GM12878 (cell line): ENCODE measurements at regions not wholly inside any gene's neighbourhood (a gene's known extent, or its start where the extent isn't known, plus 50 kb on each side); places are given as distances from the start of the nearest gene placed in this dataset.

Experiments used
- ATAC-seq: fragments of 200-7000 bp; cut with Tn5 transposase; 3 replicates; pipeline ENCODE4 v1.9.1; 2020; ENCODE audit warnings: mild to moderate bottlenecking, moderate library complexity
- BruUV-seq: library from RNA; stranded (reverse); fragments of 400-500 nt; replicated peaks from 2 replicates; lab custom pipeline; 2021; lab: Mats Ljungman, UMichigan
- CTCF ChIA-PET: fragments of 300-600 bp; sonication (Branson Sonifier 250); formaldehyde crosslinking; extraction: SDS; loops from one replicate; lab custom pipeline; 2021; ENCODE audit warnings: inconsistent platforms; lab: Yijun Ruan, JAX
- POLR2A ChIA-PET: fragments of 350-600 bp; formaldehyde crosslinking; extraction: SDS; loops from one replicate; lab custom pipeline; 2021; ENCODE audit warnings: inconsistent platforms; lab: Charles Lee
- RAD21 ChIA-PET: fragments of 300-600 bp; sonication (Branson Sonifier 250); formaldehyde crosslinking; loops from one replicate; lab custom pipeline; 2023; ENCODE audit warnings: antibody characterized with exemption; ENCODE audit not compliant: unreplicated experiment; lab: Charles Lee
- SMC1A ChIA-PET: fragments of 300-600 bp; sonication (Branson Sonifier 250); formaldehyde crosslinking; loops from one replicate; lab custom pipeline; 2023; ENCODE audit not compliant: unreplicated experiment, uncharacterized antibody; lab: Charles Lee
- DNase-seq: peaks from one replicate; pipeline ENCODE4 v3.0.0-alpha.2; 2011; ENCODE audit warnings: low read depth, low spot score
- FAIRE-seq: peaks from 3 replicates; lab custom pipeline; 2011; peaks lifted over from hg19 to GRCh38; lab: Jason Lieb, UNC
- H2AFZ ChIP-seq: 2 replicates; pipeline ENCODE4 v1.6.0; 2011; ENCODE audit warnings: low read depth, low read length, control low read depth; ENCODE audit not compliant: control insufficient read depth
- H3K27ac ChIP-seq: 2 replicates; pipeline ENCODE4 v1.5.1; 2011; ENCODE audit warnings: control low read depth; ENCODE audit not compliant: control insufficient read depth, insufficient read depth
- H3K27me3 ChIP-seq, 2 experiments: replicated peaks in 1 of 2; 2 replicates each; pipeline versions ENCODE4 v1.6.0 to v1.6.1; 2011; ENCODE audit warnings: low read length in 1 of 2; ENCODE audit not compliant: control insufficient read depth in 2 of 2, insufficient read depth in 2 of 2
- H3K36me3 ChIP-seq, 2 experiments: 2 replicates each; pipeline ENCODE4 v1.5.1; 2011; ENCODE audit warnings: low read length in 1 of 2; ENCODE audit not compliant: control insufficient read depth in 2 of 2, insufficient read depth in 2 of 2
- H3K4me1 ChIP-seq: 2 replicates; pipeline ENCODE4 v1.6.1; 2011; ENCODE audit warnings: mild to moderate bottlenecking, low read length, moderate library complexity, mixed read lengths; ENCODE audit not compliant: control insufficient read depth, insufficient read depth
- H3K4me2 ChIP-seq: 2 replicates; pipeline ENCODE4 v1.6.0; 2011; ENCODE audit warnings: control low read depth; ENCODE audit not compliant: control insufficient read depth, insufficient read depth
- H3K4me3 ChIP-seq: fragments of 200-600 bp; sonication (generic); 2 replicates; pipeline ENCODE4 v1.5.1; 2016
- H3K79me2 ChIP-seq: 2 replicates; pipeline ENCODE4 v1.6.0; 2011; ENCODE audit warnings: low read length; ENCODE audit not compliant: control insufficient read depth, insufficient read depth
- H3K9ac ChIP-seq: 2 replicates; pipeline ENCODE4 v1.8.0; 2011; ENCODE audit warnings: low read length, control low read depth, mixed read lengths; ENCODE audit not compliant: control insufficient read depth, insufficient read depth
- H3K9me3 ChIP-seq: replicated peaks from 3 replicates; pipeline ENCODE4 v1.5.1; 2011; ENCODE audit warnings: mild to moderate bottlenecking, low read length; ENCODE audit not compliant: control insufficient read depth, insufficient read depth
- H4K20me1 ChIP-seq: 2 replicates; pipeline ENCODE4 v1.6.0; 2011; ENCODE audit not compliant: control insufficient read depth, insufficient read depth
- CREM ChIP-seq: IDR thresholded peaks from 2 replicates; pipeline ENCODE4 v1.6.1; 2014; ENCODE audit warnings: antibody characterized with exemption, low read depth
- NR2F1 ChIP-seq: fragments of 450-650 bp; conservative IDR thresholded peaks from 2 replicates; pipeline ENCODE4 v1.6.1; 2017; ENCODE audit warnings: mild to moderate bottlenecking
- RFX5 ChIP-seq: IDR thresholded peaks from 2 replicates; pipeline ENCODE4 v1.6.1; 2011; ENCODE audit warnings: low read depth, low read length, improper control_type of control experiment
- SMC3 ChIP-seq: IDR thresholded peaks from 2 replicates; pipeline ENCODE4 v1.6.1; 2011; ENCODE audit warnings: low read length, improper control_type of control experiment, borderline replicate concordance
- ZBED1 ChIP-seq: IDR thresholded peaks from 2 replicates; pipeline ENCODE4 v1.6.1; 2016; ENCODE audit warnings: borderline replicate concordance
- ZNF274 ChIP-seq: IDR thresholded peaks from one replicate; pipeline ENCODE4 v1.8.0; 2011; ENCODE audit not compliant: insufficient read length, insufficient read depth
- WGBS: methylation state at CpG from one replicate; pipeline ENCODE4 v1.1.6; 2016; ENCODE audit warnings: low lambda C conversion rate; ENCODE audit not compliant: insufficient replicate concordance, insufficient coverage; ENCODE audit errors: missing lambda C conversion rate; 5-methylcytosine and 5-hydroxymethylcytosine counted together
- in situ Hi-C: fragments of 300-500 bp; cut with MboI; formaldehyde crosslinking; loops from 9 replicates; pipeline ENCODE4 v1.14.3; 2018; ENCODE audit warnings: mixed read lengths
- intact Hi-C: fragments of 100-400 bp; cut with micrococcal nuclease; formaldehyde crosslinking; loops from one replicate; pipeline ENCODE4 v1.14.2; 2022; ENCODE audit not compliant: unreplicated experiment
- TF ChIP-seq, protein P1 (sequence below): fragments of 450-650 bp; IDR thresholded peaks from 2 replicates; pipeline ENCODE4 v1.6.1; 2018; ENCODE audit warnings: borderline replicate concordance, mild to moderate bottlenecking; ENCODE audit not compliant: partially characterized antibody
- TF ChIP-seq, protein P2 (sequence below): fragments of 450-650 bp; IDR thresholded peaks from 2 replicates; pipeline ENCODE4 v1.6.1; 2016; ENCODE audit warnings: mild to moderate bottlenecking, moderate library complexity, borderline replicate concordance

DNA sequence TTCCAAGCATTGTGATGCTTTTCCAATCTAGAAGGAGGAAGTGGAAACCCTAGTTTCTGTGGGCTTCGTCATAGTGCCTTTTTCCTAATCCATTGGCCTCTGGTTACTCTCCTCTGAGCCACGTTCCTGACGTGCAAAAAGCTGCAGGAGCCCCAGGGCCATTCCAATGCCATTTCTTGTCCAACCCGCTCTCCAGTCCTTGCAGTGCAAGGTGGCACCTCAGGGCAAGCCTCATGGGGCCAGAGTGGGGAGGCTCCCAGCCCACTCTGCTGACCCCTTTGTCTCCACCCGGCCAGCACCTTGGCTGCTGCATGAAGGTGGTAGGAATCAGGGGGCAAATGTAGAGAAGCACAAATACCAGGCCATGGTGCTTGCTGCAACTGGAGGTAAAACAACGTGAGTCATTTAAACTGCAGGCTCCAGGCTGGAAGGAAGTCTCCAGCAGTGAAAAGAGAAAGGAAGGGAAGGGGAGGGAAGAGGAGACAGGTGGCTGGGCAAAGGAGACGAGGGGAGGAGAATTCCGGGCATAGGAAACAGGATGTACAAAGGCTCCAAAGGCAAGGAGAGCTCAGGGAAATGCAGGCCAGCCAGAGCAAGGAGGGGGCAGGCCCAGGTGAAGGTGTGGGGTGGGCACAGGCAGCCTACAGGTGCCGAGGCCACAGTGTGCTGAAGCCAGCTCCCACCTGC lies 168.2 kb upstream of the TNRC6C start:
- no peaks in the 10 kb centered on the region for H3K9me3 ChIP-seq
- ChIA-PET SMC1A (no interaction called here), POLR2A (no interaction called here), CTCF (no interaction called here), RAD21 (no interaction called here)
- no peaks in the 10 kb centered on the region for H3K36me3 ChIP-seq
- H3K4me3 ChIP-seq, result no peak overlapping the region
- H3K79me2 ChIP-seq, result no peaks in the 10 kb centered on the region
- intact Hi-C loops, result no loop called here
- DNase-seq (no peak), FAIRE-seq (no peak), ATAC-seq (no peak)
- H3K27ac ChIP-seq, result no peak overlapping the region
- no peaks in the 10 kb centered on the region; a peak in 2 of 4 replicates for H3K27me3 ChIP-seq
- no peaks in the 10 kb centered on the region for H3K4me1 ChIP-seq
- no peak overlapping the region for H3K9ac ChIP-seq
- H2AFZ ChIP-seq, result no peak overlapping the region
- in situ Hi-C loops, result no loop called here
- TF ChIP-seq CREM, result no peak
- no peak for TF ChIP-seq NR2F1
- TF ChIP-seq, protein P1, sequence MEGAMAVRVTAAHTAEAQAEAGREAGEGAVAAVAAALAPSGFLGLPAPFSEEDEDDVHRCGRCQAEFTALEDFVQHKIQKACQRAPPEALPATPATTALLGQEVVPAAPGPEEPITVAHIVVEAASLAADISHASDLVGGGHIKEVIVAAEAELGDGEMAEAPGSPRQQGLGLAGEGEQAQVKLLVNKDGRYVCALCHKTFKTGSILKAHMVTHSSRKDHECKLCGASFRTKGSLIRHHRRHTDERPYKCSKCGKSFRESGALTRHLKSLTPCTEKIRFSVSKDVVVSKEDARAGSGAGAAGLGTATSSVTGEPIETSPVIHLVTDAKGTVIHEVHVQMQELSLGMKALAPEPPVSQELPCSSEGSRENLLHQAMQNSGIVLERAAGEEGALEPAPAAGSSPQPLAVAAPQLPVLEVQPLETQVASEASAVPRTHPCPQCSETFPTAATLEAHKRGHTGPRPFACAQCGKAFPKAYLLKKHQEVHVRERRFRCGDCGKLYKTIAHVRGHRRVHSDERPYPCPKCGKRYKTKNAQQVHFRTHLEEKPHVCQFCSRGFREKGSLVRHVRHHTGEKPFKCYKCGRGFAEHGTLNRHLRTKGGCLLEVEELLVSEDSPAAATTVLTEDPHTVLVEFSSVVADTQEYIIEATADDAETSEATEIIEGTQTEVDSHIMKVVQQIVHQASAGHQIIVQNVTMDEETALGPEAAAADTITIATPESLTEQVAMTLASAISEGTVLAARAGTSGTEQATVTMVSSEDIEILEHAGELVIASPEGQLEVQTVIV, result no peak
- no peak for TF ChIP-seq RFX5
- TF ChIP-seq ZBED1, result no peak
- TF ChIP-seq, protein P2, sequence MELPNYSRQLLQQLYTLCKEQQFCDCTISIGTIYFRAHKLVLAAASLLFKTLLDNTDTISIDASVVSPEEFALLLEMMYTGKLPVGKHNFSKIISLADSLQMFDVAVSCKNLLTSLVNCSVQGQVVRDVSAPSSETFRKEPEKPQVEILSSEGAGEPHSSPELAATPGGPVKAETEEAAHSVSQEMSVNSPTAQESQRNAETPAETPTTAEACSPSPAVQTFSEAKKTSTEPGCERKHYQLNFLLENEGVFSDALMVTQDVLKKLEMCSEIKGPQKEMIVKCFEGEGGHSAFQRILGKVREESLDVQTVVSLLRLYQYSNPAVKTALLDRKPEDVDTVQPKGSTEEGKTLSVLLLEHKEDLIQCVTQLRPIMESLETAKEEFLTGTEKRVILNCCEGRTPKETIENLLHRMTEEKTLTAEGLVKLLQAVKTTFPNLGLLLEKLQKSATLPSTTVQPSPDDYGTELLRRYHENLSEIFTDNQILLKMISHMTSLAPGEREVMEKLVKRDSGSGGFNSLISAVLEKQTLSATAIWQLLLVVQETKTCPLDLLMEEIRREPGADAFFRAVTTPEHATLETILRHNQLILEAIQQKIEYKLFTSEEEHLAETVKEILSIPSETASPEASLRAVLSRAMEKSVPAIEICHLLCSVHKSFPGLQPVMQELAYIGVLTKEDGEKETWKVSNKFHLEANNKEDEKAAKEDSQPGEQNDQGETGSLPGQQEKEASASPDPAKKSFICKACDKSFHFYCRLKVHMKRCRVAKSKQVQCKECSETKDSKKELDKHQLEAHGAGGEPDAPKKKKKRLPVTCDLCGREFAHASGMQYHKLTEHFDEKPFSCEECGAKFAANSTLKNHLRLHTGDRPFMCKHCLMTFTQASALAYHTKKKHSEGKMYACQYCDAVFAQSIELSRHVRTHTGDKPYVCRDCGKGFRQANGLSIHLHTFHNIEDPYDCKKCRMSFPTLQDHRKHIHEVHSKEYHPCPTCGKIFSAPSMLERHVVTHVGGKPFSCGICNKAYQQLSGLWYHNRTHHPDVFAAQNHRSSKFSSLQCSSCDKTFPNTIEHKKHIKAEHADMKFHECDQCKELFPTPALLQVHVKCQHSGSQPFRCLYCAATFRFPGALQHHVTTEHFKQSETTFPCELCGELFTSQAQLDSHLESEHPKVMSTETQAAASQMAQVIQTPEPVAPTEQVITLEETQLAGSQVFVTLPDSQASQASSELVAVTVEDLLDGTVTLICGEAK, result no peak
- TF ChIP-seq SMC3, result no peak
- no peak for TF ChIP-seq ZNF274
- WGBS, result 12% methylated on average over 9 of the region's 9 CpGs
- H3K4me2 ChIP-seq, result no peak overlapping the region
- BruUV-seq, result no TSS peak
- no peaks in the 10 kb centered on the region for H4K20me1 ChIP-seq
